Loucy (cell line): ENCODE measurements at regions not wholly inside any gene's neighbourhood (a gene's known extent, or its start where the extent isn't known, plus 50 kb on each side); places are given as distances from the start of the nearest gene placed in this dataset.

Source experiments
- H2AFZ ChIP-seq: fragments of 200-600 bp; sonication (generic); 2 replicates; pipeline ENCODE4 v1.6.0; 2016; ENCODE audit warnings: antibody characterized with exemption, mild to moderate bottlenecking, low read length, moderate library complexity
- H3F3A ChIP-seq: fragments of 200-600 bp; 2 replicates; pipeline ENCODE4 v1.6.0; 2016; ENCODE audit warnings: antibody characterized with exemption, low read depth, mild to moderate bottlenecking
- H3K27me3 ChIP-seq: fragments of 200-600 bp; sonication (generic); 2 replicates; pipeline ENCODE4 v1.6.1; 2014; ENCODE audit warnings: low read length, mild to moderate bottlenecking; ENCODE audit not compliant: insufficient read depth, poor library complexity, severe bottlenecking
- H3K36me3 ChIP-seq: fragments of 200-600 bp; sonication (generic); 2 replicates; pipeline ENCODE4 v1.6.1; 2016; ENCODE audit warnings: low read length; ENCODE audit not compliant: insufficient read depth
- H3K4me1 ChIP-seq: fragments of 200-600 bp; sonication (generic); 2 replicates; pipeline ENCODE4 v1.5.1; 2014; ENCODE audit warnings: low read length, mild to moderate bottlenecking; ENCODE audit not compliant: insufficient read depth, poor library complexity, severe bottlenecking
- H3K4me2 ChIP-seq: fragments of 200-600 bp; sonication (generic); 2 replicates; pipeline ENCODE4 v1.6.0; 2014; ENCODE audit warnings: antibody characterized with exemption, low read length, low read depth, mild to moderate bottlenecking; ENCODE audit not compliant: poor library complexity, severe bottlenecking
- H3K4me3 ChIP-seq: fragments of 200-600 bp; sonication (generic); 2 replicates; pipeline ENCODE4 v1.5.1; 2014; ENCODE audit warnings: low read length, mild to moderate bottlenecking, mixed read lengths; ENCODE audit not compliant: poor library complexity, severe bottlenecking
- H3K79me2 ChIP-seq: fragments of 200-600 bp; sonication (generic); 2 replicates; pipeline ENCODE4 v1.6.1; 2014; ENCODE audit warnings: low read length; ENCODE audit not compliant: insufficient read depth
- H3K9ac ChIP-seq: fragments of 200-600 bp; sonication (generic); 2 replicates; pipeline ENCODE4 v1.6.0; 2014; ENCODE audit warnings: mild to moderate bottlenecking, low read depth, low read length, moderate library complexity; ENCODE audit not compliant: poor library complexity, severe bottlenecking
- H3K9me2 ChIP-seq: fragments of 200-600 bp; sonication (generic); replicated peaks from 2 replicates; pipeline ENCODE4 v1.6.1; 2016; ENCODE audit warnings: low read depth, low read length, mixed read lengths
- H3K9me3 ChIP-seq: fragments of 200-600 bp; sonication (generic); 2 replicates; pipeline ENCODE4 v1.6.1; 2014; ENCODE audit warnings: mild to moderate bottlenecking, antibody characterized with exemption, low read length, low read depth; ENCODE audit not compliant: insufficient read depth
- H4K20me1 ChIP-seq: fragments of 200-600 bp; sonication (generic); 2 replicates; pipeline ENCODE4 v1.6.0; 2014; ENCODE audit warnings: antibody characterized with exemption, low read length, mild to moderate bottlenecking; ENCODE audit not compliant: insufficient read depth, poor library complexity, severe bottlenecking
- CTCF ChIP-seq: fragments of 200-600 bp; sonication (generic); conservative IDR thresholded peaks from 2 replicates; pipeline ENCODE4 v1.5.1; 2014; ENCODE audit warnings: mild to moderate bottlenecking, antibody characterized with exemption, low read length
- EZH2phosphoT487 ChIP-seq: fragments of 200-600 bp; IDR thresholded peaks from 2 replicates; pipeline ENCODE4 v1.6.1; 2018; ENCODE audit warnings: antibody characterized with exemption, mild to moderate bottlenecking, moderate library complexity, borderline replicate concordance

GRCh38 chr2:223460774-223461211, 141.4 kb downstream of the SCG2 start:
- Histone ChIP-seq H3K9ac (no peak overlapping the region), H4K20me1 (no peaks in the 10 kb centered on the region), H3K4me1 (peaks cover 24% of the 10 kb centered on the region), H3K79me2 (no peaks in the 10 kb centered on the region), H3K4me2 (peak overlapping the region; percentile 43), H3K9me3 (no peaks in the 10 kb centered on the region; the same call in 1 of the 2 replicates), H3K36me3 (no peaks in the 10 kb centered on the region), H3F3A (no peaks in the 10 kb centered on the region), H2AFZ (no peak overlapping the region), H3K27me3 (no peaks in the 10 kb centered on the region), H3K9me2 (no peaks in the 10 kb centered on the region), H3K4me3 (no peak overlapping the region)
- TF ChIP-seq CTCF (no peak), EZH2phosphoT487 (no peak)

DNA sequence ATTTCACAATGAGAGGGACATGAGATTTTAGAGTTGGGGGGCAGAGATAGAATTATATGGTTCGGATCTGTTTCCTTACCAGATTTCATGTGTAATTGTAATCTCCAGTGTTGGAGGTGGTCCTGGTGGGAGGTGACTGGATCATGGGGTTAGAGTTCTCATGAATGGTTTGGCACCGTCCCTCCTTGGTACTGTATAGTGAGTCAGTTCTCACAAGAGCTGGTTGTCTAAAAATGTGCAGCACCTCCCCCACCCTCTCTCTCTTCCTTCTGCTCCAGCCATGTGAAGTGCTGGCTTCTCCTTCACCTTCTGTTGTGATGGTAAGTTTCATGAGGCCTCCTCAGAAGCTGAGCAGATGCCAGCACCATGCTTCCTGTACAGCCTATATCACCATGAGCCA, 138.1 kb downstream of the SCG2 start:
- Histone ChIP-seq H2AFZ (no peak overlapping the region), H3K9me3 (no peaks in the 10 kb centered on the region; the same call in 1 of the 2 replicates)

DNA sequence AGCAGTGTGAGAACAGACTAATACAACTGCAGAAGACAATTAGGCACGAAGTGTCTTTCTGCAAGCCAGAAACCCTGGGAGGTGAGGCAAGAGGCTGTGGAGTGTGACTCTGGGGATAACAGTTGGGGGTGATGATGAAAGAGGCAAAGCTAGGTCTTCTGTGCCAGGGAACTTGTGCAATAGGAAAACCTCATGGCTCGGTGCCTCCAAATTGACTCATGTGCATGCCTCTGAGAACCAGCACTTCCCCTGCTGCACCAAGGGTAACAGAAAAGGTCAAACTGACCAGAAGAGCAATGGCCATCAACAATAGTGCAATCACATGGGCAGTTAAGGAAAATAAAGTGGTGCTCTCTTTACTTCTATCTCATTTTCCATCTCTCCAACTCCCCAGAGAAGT, 136.4 kb downstream of the SCG2 start:
- Histone ChIP-seq H3K79me2 (no peaks in the 10 kb centered on the region), H3K9ac (no peak overlapping the region), H3K36me3 (no peaks in the 10 kb centered on the region), H3K9me3 (no peaks in the 10 kb centered on the region; the same call in 1 of the 2 replicates), H2AFZ (no peak overlapping the region), H4K20me1 (no peaks in the 10 kb centered on the region), H3K4me1 (peaks cover 18% of the 10 kb centered on the region), H3K9me2 (no peaks in the 10 kb centered on the region), H3F3A (no peaks in the 10 kb centered on the region), H3K27me3 (no peaks in the 10 kb centered on the region), H3K4me2 (no peak overlapping the region), H3K4me3 (no peak overlapping the region)
- TF ChIP-seq EZH2phosphoT487 (no peak), CTCF (no peak)

More for the DNA sequence above, 138.1 kb downstream of the SCG2 start:
- no peaks in the 10 kb centered on the region for H3K79me2 ChIP-seq
- no peaks in the 10 kb centered on the region for H3F3A ChIP-seq
- H3K4me1 ChIP-seq, result peaks cover 25% of the 10 kb centered on the region
- no peak overlapping the region for H3K9ac ChIP-seq
- H3K9me2 ChIP-seq, result no peaks in the 10 kb centered on the region
- H3K4me3 ChIP-seq, result no peak overlapping the region
- TF ChIP-seq EZH2phosphoT487, result no peak
- TF ChIP-seq CTCF, result no peak
- no peaks in the 10 kb centered on the region for H4K20me1 ChIP-seq
- H3K4me2 ChIP-seq, result no peak overlapping the region
- no peaks in the 10 kb centered on the region for H3K36me3 ChIP-seq
- H3K27me3 ChIP-seq, result no peaks in the 10 kb centered on the region
